ENCODE measurements at regions not wholly inside any gene's neighbourhood (a gene's known extent, or its start where the extent isn't known, plus 50 kb on each side); places are given as distances from the start of the nearest gene placed in this dataset.

GRCh38 chr12:5369298-5369697, 62.6 kb upstream of the NTF3 start:
- Histone ChIP-seq H3K4me3 (replicated peaks; ENCODE audit: low read depth, low read length) (no peak overlapping the region), H3K27me3 (replicated peaks; ENCODE audit: control insufficient read depth, insufficient read depth, low read length) (no peaks in the 10 kb centered on the region; the same call in 1 of the 2 replicates), H3K36me3 (ENCODE audit: control insufficient read depth, insufficient read depth, low read length) (no peaks in the 10 kb centered on the region)
- no peak for DNase-seq (ENCODE audit: extremely low read depth, insufficient read length)
- TF ChIP-seq, protein P1, sequence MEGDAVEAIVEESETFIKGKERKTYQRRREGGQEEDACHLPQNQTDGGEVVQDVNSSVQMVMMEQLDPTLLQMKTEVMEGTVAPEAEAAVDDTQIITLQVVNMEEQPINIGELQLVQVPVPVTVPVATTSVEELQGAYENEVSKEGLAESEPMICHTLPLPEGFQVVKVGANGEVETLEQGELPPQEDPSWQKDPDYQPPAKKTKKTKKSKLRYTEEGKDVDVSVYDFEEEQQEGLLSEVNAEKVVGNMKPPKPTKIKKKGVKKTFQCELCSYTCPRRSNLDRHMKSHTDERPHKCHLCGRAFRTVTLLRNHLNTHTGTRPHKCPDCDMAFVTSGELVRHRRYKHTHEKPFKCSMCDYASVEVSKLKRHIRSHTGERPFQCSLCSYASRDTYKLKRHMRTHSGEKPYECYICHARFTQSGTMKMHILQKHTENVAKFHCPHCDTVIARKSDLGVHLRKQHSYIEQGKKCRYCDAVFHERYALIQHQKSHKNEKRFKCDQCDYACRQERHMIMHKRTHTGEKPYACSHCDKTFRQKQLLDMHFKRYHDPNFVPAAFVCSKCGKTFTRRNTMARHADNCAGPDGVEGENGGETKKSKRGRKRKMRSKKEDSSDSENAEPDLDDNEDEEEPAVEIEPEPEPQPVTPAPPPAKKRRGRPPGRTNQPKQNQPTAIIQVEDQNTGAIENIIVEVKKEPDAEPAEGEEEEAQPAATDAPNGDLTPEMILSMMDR (IDR thresholded peaks at IDR 0.05; ENCODE audit: insufficient read depth, low read length, poor library complexity, severe bottlenecking): no peak

DNA sequence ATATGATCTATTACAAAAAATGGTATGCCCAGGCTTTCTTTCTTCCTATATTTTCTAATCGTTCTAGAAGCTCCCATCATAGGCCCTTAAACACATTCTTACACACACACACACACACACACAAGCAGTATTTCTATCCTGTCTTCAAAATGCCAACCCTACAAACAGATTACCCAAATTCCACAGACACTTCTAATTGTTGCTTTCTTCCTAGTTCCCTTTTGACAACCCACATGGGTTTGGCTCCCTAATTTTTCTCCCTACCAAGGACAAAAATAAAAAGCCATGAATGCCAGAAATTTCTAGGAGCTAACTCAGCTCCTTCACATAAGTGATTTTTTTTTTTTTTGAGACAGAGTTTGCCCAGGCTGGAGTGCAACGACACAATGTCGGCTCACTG, 60.3 kb upstream of the NTF3 start:
- TF ChIP-seq, protein P1 (IDR thresholded peaks at IDR 0.05; ENCODE audit: insufficient read depth, low read length, poor library complexity, severe bottlenecking): no peak
- Histone ChIP-seq H3K27me3 (replicated peaks; ENCODE audit: control insufficient read depth, insufficient read depth, low read length) (no peaks in the 10 kb centered on the region; the same call in 1 of the 2 replicates), H3K4me3 (replicated peaks; ENCODE audit: low read depth, low read length) (no peak overlapping the region), H3K36me3 (ENCODE audit: control insufficient read depth, insufficient read depth, low read length) (no peaks in the 10 kb centered on the region)
- no peak for DNase-seq (ENCODE audit: extremely low read depth, insufficient read length)

DNA sequence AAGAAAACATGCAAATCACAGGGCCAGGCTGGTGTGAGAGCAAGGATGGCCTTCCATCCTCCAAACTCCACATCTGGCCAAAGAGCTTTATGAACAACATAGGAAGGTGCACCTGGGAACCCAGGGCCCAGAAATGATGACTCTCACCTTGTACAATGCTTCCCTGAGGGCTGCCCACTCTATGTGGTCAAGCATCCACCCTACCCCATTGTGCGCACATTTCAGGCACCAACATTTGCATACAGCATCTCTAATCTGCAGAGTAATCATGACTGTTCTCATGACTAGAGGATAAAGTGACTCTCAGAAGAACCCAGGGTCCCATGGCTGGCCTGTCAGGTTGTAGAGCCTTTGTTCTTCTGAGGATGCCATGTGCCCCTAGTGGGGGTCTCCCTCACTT, 57.2 kb upstream of the NTF3 start:
- DNase-seq (ENCODE audit: extremely low read depth, insufficient read length): no peak
- TF ChIP-seq, protein P1 (IDR thresholded peaks at IDR 0.05; ENCODE audit: insufficient read depth, low read length, poor library complexity, severe bottlenecking): no peak
- Histone ChIP-seq H3K27me3 (replicated peaks; ENCODE audit: control insufficient read depth, insufficient read depth, low read length) (no peaks in the 10 kb centered on the region; the same call in 1 of the 2 replicates), H3K4me3 (replicated peaks; ENCODE audit: low read depth, low read length) (no peak overlapping the region), H3K36me3 (ENCODE audit: control insufficient read depth, insufficient read depth, low read length) (no peaks in the 10 kb centered on the region)

- H3K4me3 ChIP-seq (replicated peaks; ENCODE audit: low read depth, low read length): no peak overlapping the region
- H3K27me3 ChIP-seq (replicated peaks; ENCODE audit: control insufficient read depth, insufficient read depth, low read length): no peaks in the 10 kb centered on the region; the same call in 1 of the 2 replicates
- TF ChIP-seq, protein P1 (IDR thresholded peaks at IDR 0.05; ENCODE audit: insufficient read depth, low read length, poor library complexity, severe bottlenecking): no peak
- no peaks in the 10 kb centered on the region for H3K36me3 ChIP-seq (ENCODE audit: control insufficient read depth, insufficient read depth, low read length)
- DNase-seq (ENCODE audit: extremely low read depth, insufficient read length): no peak
Measured at GRCh38 chr12:5375547-5376295, 56.2 kb upstream of the NTF3 start.

DNA sequence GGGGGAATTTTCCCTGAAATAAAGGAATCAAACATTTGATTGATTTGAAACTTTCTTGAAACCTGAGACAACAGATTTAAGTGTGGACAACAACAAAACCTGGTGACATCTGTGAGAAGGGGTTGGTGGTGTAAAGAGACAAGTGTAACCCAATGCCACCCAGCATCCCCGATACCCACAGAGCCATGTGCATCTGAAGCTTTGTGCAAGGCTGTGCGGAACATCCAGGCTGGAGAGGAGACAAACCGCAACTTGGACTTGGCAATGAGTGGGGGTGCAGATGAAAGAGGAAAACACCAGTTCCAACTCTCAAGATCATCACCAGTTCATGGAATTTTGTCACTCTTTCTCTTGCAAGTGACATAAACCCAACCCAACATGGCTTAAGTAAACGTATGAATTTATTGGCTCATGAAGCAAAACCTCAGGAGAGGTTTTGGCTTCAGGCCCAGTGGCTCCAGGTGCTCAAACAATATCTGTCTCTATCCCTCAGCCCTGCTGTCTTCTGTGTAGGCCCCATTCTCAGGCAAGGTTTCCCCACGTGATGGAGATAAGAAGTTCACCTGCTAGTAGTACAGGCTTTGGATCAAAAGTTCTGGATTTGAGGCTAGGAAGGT, 55.2 kb upstream of the NTF3 start:
- TF ChIP-seq, protein P1 (IDR thresholded peaks at IDR 0.05; ENCODE audit: insufficient read depth, low read length, poor library complexity, severe bottlenecking): no peak
- no peak overlapping the region for H3K4me3 ChIP-seq (replicated peaks; ENCODE audit: low read depth, low read length)
- H3K36me3 ChIP-seq (ENCODE audit: control insufficient read depth, insufficient read depth, low read length): no peaks in the 10 kb centered on the region
- no peaks in the 10 kb centered on the region; the same call in 1 of the 2 replicates for H3K27me3 ChIP-seq (replicated peaks; ENCODE audit: control insufficient read depth, insufficient read depth, low read length)
- DNase-seq (ENCODE audit: extremely low read depth, insufficient read length): no peak

Measured in GM06990 (cell line).